IPS DF 6.9 (cell line): ENCODE measurements at regions not wholly inside any gene's neighbourhood (a gene's known extent, or its start where the extent isn't known, plus 50 kb on each side); places are given as distances from the start of the nearest gene placed in this dataset.

Experiments
- DNase-seq: peaks from one replicate; pipeline ENCODE4 v3.0.0-alpha.2; 2013; ENCODE audit warnings: low read depth, low spot score
- H3K27ac ChIP-seq: one replicate; pipeline ENCODE4 v1.5.1; 2013; ENCODE audit warnings: low read length, control low read depth
- H3K27me3 ChIP-seq: 2 replicates; pipeline ENCODE4 v1.6.1; 2013; ENCODE audit warnings: mild to moderate bottlenecking, low read length; ENCODE audit not compliant: control insufficient read depth, insufficient read depth
- H3K36me3 ChIP-seq: 2 replicates; pipeline ENCODE4 v1.6.1; 2013; ENCODE audit warnings: low read length; ENCODE audit not compliant: control insufficient read depth, insufficient read depth
- H3K4me1 ChIP-seq: 2 replicates; pipeline ENCODE4 v1.6.1; 2013; ENCODE audit warnings: low read length; ENCODE audit not compliant: control insufficient read depth, insufficient read depth
- H3K4me3 ChIP-seq: 2 replicates; pipeline ENCODE4 v1.5.1; 2013; ENCODE audit warnings: mild to moderate bottlenecking, low read length
- H3K9me3 ChIP-seq: 2 replicates; pipeline ENCODE4 v1.6.1; 2013; ENCODE audit warnings: low read length, inconsistent platforms; ENCODE audit not compliant: control insufficient read depth, insufficient read depth
- WGBS: extraction: QIAGEN DNeasy Blood & Tissue Kit; methylation state at CpG from one replicate; pipeline ENCODE4 v1.1.7; 2013; ENCODE audit warnings: mixed read lengths, missing lambda C conversion rate; ENCODE audit not compliant: insufficient read length, insufficient coverage; 5-methylcytosine and 5-hydroxymethylcytosine counted together

GRCh38 chr3:10712121-10712520 lies 103.9 kb upstream of the SLC6A11 start:
- Histone ChIP-seq H3K27me3 (peaks cover 10% of the 10 kb centered on the region), H3K36me3 (no peaks in the 10 kb centered on the region), H3K27ac (no peak overlapping the region), H3K4me3 (no peak overlapping the region), H3K4me1 (peaks cover under 1% of the 10 kb centered on the region; the same call in 1 of the 2 replicates), H3K9me3 (no peaks in the 10 kb centered on the region)
- no peak for DNase-seq
- no CpG with 5 or more reads among the region's 6 CpGs for WGBS

- Histone ChIP-seq H3K27me3 (peaks cover 4% of the 10 kb centered on the region), H3K36me3 (no peaks in the 10 kb centered on the region), H3K4me3 (no peak overlapping the region; the same call in 1 of the 2 replicates), H3K9me3 (no peaks in the 10 kb centered on the region), H3K27ac (no peak overlapping the region), H3K4me1 (no peaks in the 10 kb centered on the region)
- DNase-seq, result no peak
- no CpG with 5 or more reads among the region's 6 CpGs for WGBS
Measured at GRCh38 chr3:10713656-10714055, 102.4 kb upstream of the SLC6A11 start.

GRCh38 chr3:10715886-10716285 lies 100.1 kb upstream of the SLC6A11 start:
- WGBS, result 100% methylated on average over 1 of the region's 3 CpGs
- DNase-seq, result no peak
- Histone ChIP-seq H3K27ac (no peak overlapping the region), H3K9me3 (no peaks in the 10 kb centered on the region), H3K4me1 (no peaks in the 10 kb centered on the region), H3K36me3 (no peaks in the 10 kb centered on the region), H3K4me3 (no peak overlapping the region), H3K27me3 (no peaks in the 10 kb centered on the region)

GRCh38 chr3:10716964-10717363 lies 99.1 kb upstream of the SLC6A11 start:
- no CpG with 5 or more reads among the region's 8 CpGs for WGBS
- H3K9me3 ChIP-seq, result no peaks in the 10 kb centered on the region
- H3K27me3 ChIP-seq, result no peaks in the 10 kb centered on the region

GRCh38 chr3:10717756-10718155 lies 98.3 kb upstream of the SLC6A11 start:
- Histone ChIP-seq H3K27ac (no peak overlapping the region), H3K27me3 (no peaks in the 10 kb centered on the region), H3K4me1 (no peaks in the 10 kb centered on the region), H3K4me3 (no peak overlapping the region), H3K36me3 (no peaks in the 10 kb centered on the region), H3K9me3 (no peaks in the 10 kb centered on the region)
- no CpG with 5 or more reads among the region's 4 CpGs for WGBS
- no peak for DNase-seq

More at GRCh38 chr3:10716964-10717363, 99.1 kb upstream of the SLC6A11 start:
- no peak overlapping the region for H3K27ac ChIP-seq
- DNase-seq, result no peak
- H3K4me3 ChIP-seq, result no peak overlapping the region
- no peaks in the 10 kb centered on the region for H3K4me1 ChIP-seq
- H3K36me3 ChIP-seq, result no peaks in the 10 kb centered on the region

- Histone ChIP-seq H3K36me3 (no peaks in the 10 kb centered on the region), H3K27me3 (no peaks in the 10 kb centered on the region), H3K27ac (no peak overlapping the region), H3K9me3 (no peaks in the 10 kb centered on the region), H3K4me3 (no peak overlapping the region), H3K4me1 (no peaks in the 10 kb centered on the region)
- no peak for DNase-seq
- no CpG with 5 or more reads among the region's 5 CpGs for WGBS
Measured at GRCh38 chr3:10721101-10721500, 94.9 kb upstream of the SLC6A11 start.

GRCh38 chr3:10722911-10723310 lies 93.1 kb upstream of the SLC6A11 start:
- Histone ChIP-seq H3K27ac (no peak overlapping the region), H3K4me3 (no peak overlapping the region), H3K27me3 (no peaks in the 10 kb centered on the region), H3K4me1 (no peaks in the 10 kb centered on the region), H3K36me3 (no peaks in the 10 kb centered on the region), H3K9me3 (no peaks in the 10 kb centered on the region)
- no CpG with 5 or more reads among the region's 6 CpGs for WGBS
- no peak for DNase-seq

GRCh38 chr3:10723991-10724390 lies 92.0 kb upstream of the SLC6A11 start:
- WGBS, result no CpG with 5 or more reads among the region's 6 CpGs
- H3K9me3 ChIP-seq, result no peaks in the 10 kb centered on the region

GRCh38 chr3:10725067-10725466 lies 91.0 kb upstream of the SLC6A11 start:
- Histone ChIP-seq H3K9me3 (no peaks in the 10 kb centered on the region), H3K27me3 (no peaks in the 10 kb centered on the region), H3K27ac (no peak overlapping the region), H3K4me1 (no peaks in the 10 kb centered on the region), H3K36me3 (no peaks in the 10 kb centered on the region), H3K4me3 (no peak overlapping the region)
- no CpG with 5 or more reads among the region's 1 CpG for WGBS
- no peak for DNase-seq

More at GRCh38 chr3:10723991-10724390, 92.0 kb upstream of the SLC6A11 start:
- no peak overlapping the region for H3K27ac ChIP-seq
- H3K27me3 ChIP-seq, result no peaks in the 10 kb centered on the region
- no peaks in the 10 kb centered on the region for H3K36me3 ChIP-seq
- DNase-seq, result no peak
- no peaks in the 10 kb centered on the region for H3K4me1 ChIP-seq
- no peak overlapping the region for H3K4me3 ChIP-seq

- no CpG with 5 or more reads among the region's 5 CpGs for WGBS
- Histone ChIP-seq H3K27ac (no peak overlapping the region), H3K27me3 (no peaks in the 10 kb centered on the region), H3K9me3 (no peaks in the 10 kb centered on the region), H3K4me1 (no peaks in the 10 kb centered on the region), H3K4me3 (no peak overlapping the region), H3K36me3 (no peaks in the 10 kb centered on the region)
- DNase-seq, result no peak
Measured at GRCh38 chr3:10725846-10726245, 90.2 kb upstream of the SLC6A11 start.

GRCh38 chr3:10726787-10727186 lies 89.2 kb upstream of the SLC6A11 start:
- H3K36me3 ChIP-seq, result no peaks in the 10 kb centered on the region
- H3K9me3 ChIP-seq, result no peaks in the 10 kb centered on the region
- DNase-seq, result no peak
- no peak overlapping the region for H3K27ac ChIP-seq
- no peaks in the 10 kb centered on the region for H3K4me1 ChIP-seq
- H3K4me3 ChIP-seq, result no peak overlapping the region
- no peaks in the 10 kb centered on the region for H3K27me3 ChIP-seq
- WGBS, result no CpG with 5 or more reads among the region's 1 CpG
